Natural killer cell (primary cell): ENCODE measurements at regions not wholly inside any gene's neighbourhood (a gene's known extent, or its start where the extent isn't known, plus 50 kb on each side); places are given as distances from the start of the nearest gene placed in this dataset.
"Not testable (repeated sequence)": the region's sequence is repeated elsewhere in the genome, so short reads cannot be mapped to it uniquely, and the experiment has no call there.

ENCODE experiments used
- ATAC-seq, 3 donors: fragments of 150-1000 bp in 2 of 3; fragments of 200-7000 bp in 1 of 3; cut with Tn5 transposase; 1 replicate in 1 of 3; 2 replicates in 2 of 3; pipeline ENCODE4 v1.10.0; 2021; ENCODE audit warnings: mild to moderate bottlenecking in 2 of 3, moderate library complexity in 2 of 3
- DNase-seq, 2 donors: peaks; one replicate each; pipeline versions ENCODE4 v3.0.0 to v3.0.0-alpha.2; 2013 to 2021; ENCODE audit warnings: mixed read lengths in 1 of 2
- H3K27ac ChIP-seq: one replicate; pipeline ENCODE4 v1.5.1; 2013; ENCODE audit warnings: mild to moderate bottlenecking, low read length
- H3K27me3 ChIP-seq: one replicate; pipeline ENCODE4 v1.6.1; 2013; ENCODE audit warnings: low read length; ENCODE audit not compliant: control insufficient read depth, insufficient read depth
- H3K36me3 ChIP-seq: one replicate; pipeline ENCODE4 v1.6.1; 2013; ENCODE audit warnings: low read length; ENCODE audit not compliant: control insufficient read depth, insufficient read depth
- H3K4me1 ChIP-seq: one replicate; pipeline ENCODE4 v1.6.1; 2013; ENCODE audit warnings: low read length; ENCODE audit not compliant: control insufficient read depth, insufficient read depth
- H3K4me3 ChIP-seq: one replicate; pipeline ENCODE4 v1.5.1; 2013; ENCODE audit warnings: low read length
- H3K9me3 ChIP-seq: one replicate; pipeline ENCODE4 v1.6.1; 2013; ENCODE audit warnings: low read length; ENCODE audit not compliant: control insufficient read depth, insufficient read depth
- H3K27ac Mint-ChIP-seq, 2 donors: one replicate each; pipeline ENCODE4 v1.8.0; 2022; ENCODE audit warnings: mild to moderate bottlenecking in 2 of 2, mixed read lengths in 2 of 2, moderate library complexity in 1 of 2
- H3K27me3 Mint-ChIP-seq, 2 donors: one replicate each; pipeline ENCODE4 v1.8.0; 2022; ENCODE audit warnings: low read depth in 2 of 2, mixed read lengths in 2 of 2
- H3K36me3 Mint-ChIP-seq: one replicate; pipeline ENCODE4 v1.8.0; 2022; ENCODE audit warnings: mixed read lengths
- H3K4me1 Mint-ChIP-seq, 2 donors: one replicate each; pipeline ENCODE4 v1.8.0; 2022; ENCODE audit warnings: mixed read lengths in 2 of 2
- H3K4me3 Mint-ChIP-seq: one replicate; pipeline ENCODE4 v1.8.0; 2022; ENCODE audit warnings: mild to moderate bottlenecking, moderate library complexity, mixed read lengths
- H3K9me3 Mint-ChIP-seq, 2 donors: one replicate each; pipeline ENCODE4 v1.8.0; 2022; ENCODE audit warnings: mixed read lengths in 2 of 2
- CTCF ChIP-seq: fragments of 200-600 bp; IDR thresholded peaks from one replicate; pipeline ENCODE4 v1.8.0; 2022; ENCODE audit warnings: antibody characterized with exemption
- WGBS: methylation state at CpG from one replicate; pipeline ENCODE4 v1.1.7; 2013; ENCODE audit warnings: missing lambda C conversion rate; ENCODE audit not compliant: insufficient coverage; 5-methylcytosine and 5-hydroxymethylcytosine counted together
- intact Hi-C: fragments of 100-400 bp; cut with micrococcal nuclease; formaldehyde crosslinking; loops from one replicate; pipeline ENCODE4 v1.14.2; 2022

GRCh38 chr9:73046769-73047168, 93.9 kb upstream of the ALDH1A1 start:
- Histone ChIP-seq H3K9me3 (no peaks in the 10 kb centered on the region), H3K27me3 (no peaks in the 10 kb centered on the region), H3K4me1 (no peaks in the 10 kb centered on the region), H3K27ac (no peak overlapping the region), H3K4me3 (no peak overlapping the region), H3K36me3 (no peaks in the 10 kb centered on the region)
- Mint-ChIP-seq H3K27ac (no peak overlapping the region), H3K36me3 (no peaks in the 10 kb centered on the region), H3K27me3 (peaks cover 12 to 25% of the 10 kb centered on the region in 2 donors), H3K4me3 (no peak overlapping the region), H3K9me3 (no peaks in the 10 kb centered on the region), H3K4me1 (no peaks in the 10 kb centered on the region)
- ATAC-seq (no peak), DNase-seq (no peak)
- no peak for TF ChIP-seq CTCF
- intact Hi-C loops: no loop called here
- WGBS: no CpG with 5 or more reads among the region's 1 CpG

- peaks cover 12 to 25% of the 10 kb centered on the region in 2 donors for H3K27me3 Mint-ChIP-seq
- H3K4me3 Mint-ChIP-seq, H3K36me3 ChIP-seq, H3K36me3 Mint-ChIP-seq, H3K4me3 ChIP-seq, intact Hi-C loops, H3K9me3 Mint-ChIP-seq, H3K27ac Mint-ChIP-seq, H3K27ac ChIP-seq, ATAC-seq, DNase-seq, H3K9me3 ChIP-seq, H3K27me3 ChIP-seq, H3K4me1 ChIP-seq, H3K4me1 Mint-ChIP-seq: not testable (repeated sequence)
- WGBS: 89% methylated on average over 3 of the region's 4 CpGs
Measured at GRCh38 chr9:73044776-73045175, 91.9 kb upstream of the ALDH1A1 start.

GRCh38 chr9:73042155-73042554, 89.3 kb upstream of the ALDH1A1 start:
- Histone ChIP-seq H3K9me3 (no peaks in the 10 kb centered on the region), H3K36me3 (no peaks in the 10 kb centered on the region), H3K27ac (no peak overlapping the region), H3K4me1 (no peaks in the 10 kb centered on the region), H3K4me3 (no peak overlapping the region), H3K27me3 (no peaks in the 10 kb centered on the region)
- H3K27ac Mint-ChIP-seq: no peak overlapping the region
- no peak overlapping the region for H3K4me3 Mint-ChIP-seq
- 100% methylated on average over 1 of the region's 1 CpG for WGBS
- no peaks in the 10 kb centered on the region for H3K4me1 Mint-ChIP-seq
- DNase-seq (no peak), ATAC-seq (no peak)
- intact Hi-C loops: no loop called here
- no peaks in the 10 kb centered on the region for H3K36me3 Mint-ChIP-seq
- peaks cover 15 to 34% of the 10 kb centered on the region in 2 donors for H3K27me3 Mint-ChIP-seq
- H3K9me3 Mint-ChIP-seq: no peaks in the 10 kb centered on the region
- no peak for TF ChIP-seq CTCF

GRCh38 chr9:73039271-73040263, 86.7 kb upstream of the ALDH1A1 start:
- intact Hi-C loops: no loop called here

More at GRCh38 chr9:73039271-73040263, 86.7 kb upstream of the ALDH1A1 start:
- no peak overlapping the region for H3K4me3 ChIP-seq
- no peaks in the 10 kb centered on the region for H3K4me1 Mint-ChIP-seq
- H3K4me1 ChIP-seq: no peaks in the 10 kb centered on the region
- H3K36me3 Mint-ChIP-seq: no peaks in the 10 kb centered on the region
- no peaks in the 10 kb centered on the region for H3K9me3 ChIP-seq
- TF ChIP-seq CTCF: no peak
- no peak overlapping the region for H3K27ac Mint-ChIP-seq
- H3K36me3 ChIP-seq: no peaks in the 10 kb centered on the region
- no peak for ATAC-seq
- H3K27me3 ChIP-seq: no peaks in the 10 kb centered on the region
- no peak overlapping the region for H3K4me3 Mint-ChIP-seq
- DNase-seq: no peak
- peaks cover 13 to 28% of the 10 kb centered on the region in 2 donors for H3K27me3 Mint-ChIP-seq
- WGBS: 85% methylated on average over 3 of the region's 3 CpGs
- no peaks in the 10 kb centered on the region for H3K9me3 Mint-ChIP-seq
- no peak overlapping the region for H3K27ac ChIP-seq
